H9 (cell line): ENCODE measurements at regions not wholly inside any gene's neighbourhood (a gene's known extent, or its start where the extent isn't known, plus 50 kb on each side); places are given as distances from the start of the nearest gene placed in this dataset.
A peak's percentile ranks its signal among the peaks of the same experiment; 100 is the strongest.

ENCODE experiments used
- DNase-seq: peaks from one replicate; pipeline ENCODE4 v3.0.0-alpha.2; 2017
- H2AFZ ChIP-seq: one replicate; pipeline ENCODE4 v1.6.1; 2013; ENCODE audit warnings: mild to moderate bottlenecking, low read length, control low read depth, moderate library complexity
- H2AK5ac ChIP-seq: 2 replicates; pipeline ENCODE4 v1.6.1; 2013; ENCODE audit warnings: low read length, control low read depth, mixed read lengths; ENCODE audit not compliant: insufficient read length
- H2BK120ac ChIP-seq: one replicate; pipeline ENCODE4 v1.6.1; 2013; ENCODE audit warnings: low read depth, mild to moderate bottlenecking, low read length, control low read depth, inconsistent platforms; ENCODE audit not compliant: poor library complexity, severe bottlenecking
- H2BK12ac ChIP-seq: 2 replicates; pipeline ENCODE4 v1.6.1; 2013; ENCODE audit warnings: low read length, control low read depth, mixed read lengths, low read depth; ENCODE audit not compliant: insufficient read length
- H2BK15ac ChIP-seq: 2 replicates; pipeline ENCODE4 v1.6.1; 2013; ENCODE audit warnings: low read depth, low read length, control low read depth
- H2BK20ac ChIP-seq: one replicate; pipeline ENCODE4 v1.6.1; 2013; ENCODE audit warnings: low read depth, mild to moderate bottlenecking, low read length, control low read depth, inconsistent platforms; ENCODE audit not compliant: poor library complexity, severe bottlenecking
- H2BK5ac ChIP-seq: 2 replicates; pipeline ENCODE4 v1.6.1; 2013; ENCODE audit warnings: low read length, control low read depth, mixed read lengths; ENCODE audit not compliant: insufficient read length
- H3K14ac ChIP-seq: 2 replicates; pipeline ENCODE4 v1.6.1; 2013; ENCODE audit warnings: low read length, control low read depth; ENCODE audit not compliant: insufficient read depth
- H3K18ac ChIP-seq: 2 replicates; pipeline ENCODE4 v1.6.1; 2013; ENCODE audit warnings: low read depth, mild to moderate bottlenecking, mixed read lengths, low read length, control low read depth; ENCODE audit not compliant: insufficient read length
- H3K23ac ChIP-seq: 2 replicates; pipeline ENCODE4 v1.6.1; 2013; ENCODE audit warnings: low read length, control low read depth, mixed read lengths, low read depth; ENCODE audit not compliant: insufficient read length
- H3K23me2 ChIP-seq: 2 replicates; pipeline ENCODE4 v1.6.1; 2013; ENCODE audit warnings: low read depth, mild to moderate bottlenecking, mixed read lengths, low read length, control low read depth; ENCODE audit not compliant: insufficient read length, poor library complexity, severe bottlenecking
- H3K27ac ChIP-seq: 2 replicates; pipeline ENCODE4 v1.5.1; 2013; ENCODE audit warnings: low read length, control low read depth, mixed read lengths, low read depth; ENCODE audit not compliant: insufficient read length
- H3K27me3 ChIP-seq: 2 replicates; pipeline ENCODE4 v1.6.1; 2013; ENCODE audit warnings: low read length, control low read depth, inconsistent platforms; ENCODE audit not compliant: insufficient read depth
- H3K4ac ChIP-seq: 2 replicates; pipeline ENCODE4 v1.6.1; 2013; ENCODE audit warnings: low read depth, mild to moderate bottlenecking, control low read depth, inconsistent platforms, low read length, moderate library complexity
- H3K4me1 ChIP-seq: 2 replicates; pipeline ENCODE4 v1.6.1; 2013; ENCODE audit warnings: low read length, control low read depth, inconsistent platforms; ENCODE audit not compliant: insufficient read depth
- H3K4me2 ChIP-seq: 2 replicates; pipeline ENCODE4 v1.6.1; 2013; ENCODE audit warnings: low read length, control low read depth, mixed read lengths; ENCODE audit not compliant: insufficient read length, insufficient read depth
- H3K56ac ChIP-seq: 2 replicates; pipeline ENCODE4 v1.6.1; 2013; ENCODE audit warnings: low read depth, mild to moderate bottlenecking, mixed read lengths, low read length, control low read depth; ENCODE audit not compliant: insufficient read length
- H3K79me1 ChIP-seq: 2 replicates; pipeline ENCODE4 v1.6.1; 2013; ENCODE audit warnings: low read depth, mild to moderate bottlenecking, moderate library complexity, low read length, control low read depth, inconsistent platforms; ENCODE audit not compliant: insufficient read depth, poor library complexity, severe bottlenecking
- H3K79me2 ChIP-seq: 2 replicates; pipeline ENCODE4 v1.6.1; 2013; ENCODE audit warnings: low read length, control low read depth, inconsistent platforms; ENCODE audit not compliant: insufficient read depth
- H3K9ac ChIP-seq: 2 replicates; pipeline ENCODE4 v1.6.1; 2013; ENCODE audit warnings: low read length, control low read depth, mixed read lengths; ENCODE audit not compliant: insufficient read length; ENCODE audit errors: extremely low read depth
- H3K9me3 ChIP-seq: one replicate; pipeline ENCODE4 v1.6.1; 2013; ENCODE audit warnings: low read depth, low read length, inconsistent platforms; ENCODE audit not compliant: control insufficient read depth
- H3T11ph ChIP-seq: one replicate; pipeline ENCODE4 v1.6.1; 2013; ENCODE audit warnings: mild to moderate bottlenecking, low read length, control low read depth, inconsistent platforms
- H4K20me1 ChIP-seq: one replicate; pipeline ENCODE4 v1.6.1; 2013; ENCODE audit not compliant: control insufficient read depth, insufficient read length, insufficient read depth
- H4K5ac ChIP-seq: 2 replicates; pipeline ENCODE4 v1.6.1; 2013; ENCODE audit warnings: low read depth, mild to moderate bottlenecking, mixed read lengths, low read length, control low read depth; ENCODE audit not compliant: insufficient read length
- H4K8ac ChIP-seq: replicated peaks from 2 replicates; pipeline ENCODE4 v1.6.1; 2013; ENCODE audit warnings: low read length, control low read depth, mixed read lengths, low read depth; ENCODE audit not compliant: insufficient read length
- H4K91ac ChIP-seq: 2 replicates; pipeline ENCODE4 v1.6.1; 2013; ENCODE audit warnings: low read depth, mild to moderate bottlenecking, moderate library complexity, mixed read lengths, low read length, control low read depth; ENCODE audit not compliant: insufficient read length
- H3K27ac Mint-ChIP-seq, 3 experiments: 2 replicates in 2 of 3; 3 replicates in 1 of 3; pipeline ENCODE4 v1.8.0; 2020 to 2021; ENCODE audit warnings: mixed read lengths in 3 of 3, mild to moderate bottlenecking in 1 of 3, moderate library complexity in 1 of 3
- H3K27me3 Mint-ChIP-seq: 2 replicates; pipeline ENCODE4 v1.8.0; 2021; ENCODE audit warnings: low read depth, mild to moderate bottlenecking, moderate library complexity, mixed read lengths
- H3K36me3 Mint-ChIP-seq, 3 experiments: 2 replicates in 2 of 3; 3 replicates in 1 of 3; pipeline ENCODE4 v1.8.0; 2020 to 2021; ENCODE audit warnings: low read depth in 3 of 3, mixed read lengths in 3 of 3; ENCODE audit not compliant: insufficient read depth in 1 of 3
- H3K4me1 Mint-ChIP-seq, 2 experiments: 2 replicates each; pipeline ENCODE4 v1.8.0; 2020; ENCODE audit warnings: mixed read lengths in 2 of 2
- H3K4me3 Mint-ChIP-seq, 2 experiments: 2 replicates in 1 of 2; 3 replicates in 1 of 2; pipeline ENCODE4 v1.8.0; 2020 to 2021; ENCODE audit warnings: mild to moderate bottlenecking in 2 of 2, mixed read lengths in 2 of 2, moderate library complexity in 1 of 2
- H3K9me3 Mint-ChIP-seq, 2 experiments: 2 replicates in 1 of 2; 3 replicates in 1 of 2; pipeline ENCODE4 v1.8.0; 2020; ENCODE audit warnings: mild to moderate bottlenecking in 2 of 2, mixed read lengths in 2 of 2, moderate library complexity in 1 of 2
- WGBS: extraction: QIAGEN DNeasy Blood & Tissue Kit; methylation state at CpG from one replicate; pipeline ENCODE4 v1.1.7; 2013; ENCODE audit warnings: missing lambda C conversion rate, low lambda C conversion rate, mixed read lengths; ENCODE audit not compliant: insufficient read length; ENCODE audit errors: extremely low coverage; 5-methylcytosine and 5-hydroxymethylcytosine counted together
- TF ChIP-seq, protein P1 (sequence below): fragments of 200-600 bp; sonication (generic); conservative IDR thresholded peaks from 3 replicates; pipeline ENCODE4 v1.8.0; 2021; ENCODE audit warnings: antibody characterized with exemption, mild to moderate bottlenecking

DNA sequence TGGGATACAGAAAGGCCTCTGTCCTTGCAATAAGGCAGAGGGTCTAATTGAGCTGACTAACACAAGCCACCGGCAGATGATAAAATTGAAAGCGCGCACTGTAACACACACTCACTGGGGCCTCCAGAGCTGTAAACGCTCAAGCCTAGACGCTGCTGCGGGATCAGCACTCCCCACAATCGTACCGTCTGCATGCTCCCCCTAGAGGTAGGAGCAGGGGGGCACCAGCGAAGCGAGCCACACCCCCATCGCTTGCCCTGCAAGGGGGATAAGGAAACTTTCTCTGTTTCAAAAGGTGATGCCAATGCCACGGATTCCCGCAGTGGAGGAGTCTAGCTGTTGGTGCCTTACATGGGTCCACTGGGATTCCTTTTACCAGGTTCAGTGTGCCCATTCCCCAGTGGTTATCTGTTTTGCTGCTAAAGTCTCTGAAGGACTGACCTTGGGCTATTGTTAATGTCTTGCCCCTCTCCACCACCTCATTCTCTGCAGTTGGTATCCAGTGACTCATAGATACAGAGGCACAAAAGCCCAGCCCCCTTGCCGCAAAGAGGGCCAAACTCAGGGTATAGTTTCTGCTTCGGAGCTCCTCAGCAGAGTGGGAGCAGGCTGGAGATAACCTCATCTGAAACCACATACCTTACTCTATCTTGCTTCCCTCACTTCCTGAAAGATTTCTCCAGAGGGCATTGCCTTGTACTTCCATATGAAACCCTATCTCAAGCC, 139.3 kb upstream of the KBTBD8 start:
- Histone ChIP-seq H3K18ac (no peak overlapping the region), H3K4me2 (no peak overlapping the region), H3K9me3 (no peaks in the 10 kb centered on the region), H2AFZ (peak overlapping the region; percentile 43), H3K4me1 (no peaks in the 10 kb centered on the region; the same call in 1 of the 2 replicates), H3K27ac (no peak overlapping the region), H3T11ph (no peak overlapping the region), H3K23ac (no peak overlapping the region), H4K5ac (no peak overlapping the region), H4K8ac (no peak overlapping the region), H4K20me1 (no peaks in the 10 kb centered on the region), H2BK20ac (no peak overlapping the region), H2BK120ac (no peak overlapping the region), H2BK5ac (no peak overlapping the region), H3K4ac (no peak overlapping the region), H3K14ac (no peak overlapping the region), H3K23me2 (no peaks in the 10 kb centered on the region), H3K56ac (no peak overlapping the region), H2AK5ac (no peak overlapping the region), H3K79me1 (no peaks in the 10 kb centered on the region), H3K79me2 (no peaks in the 10 kb centered on the region), H2BK15ac (no peak overlapping the region), H3K9ac (no peak overlapping the region), H2BK12ac (no peak overlapping the region), H3K27me3 (no peaks in the 10 kb centered on the region), H4K91ac (no peak overlapping the region)
- H3K9me3 Mint-ChIP-seq, result peaks cover 0 to 3% of the 10 kb centered on the region in 2 experiments; a peak in 2 of 5 replicates
- H3K36me3 Mint-ChIP-seq, result no peaks in the 10 kb centered on the region; a peak in 1 of 7 replicates
- H3K4me3 Mint-ChIP-seq, result no peak overlapping the region; a peak in 1 of 5 replicates
- peaks cover 7% of the 10 kb centered on the region for H3K27me3 Mint-ChIP-seq
- H3K4me1 Mint-ChIP-seq, result peaks cover 24 to 27% of the 10 kb centered on the region in 2 experiments
- TF ChIP-seq, protein P1, sequence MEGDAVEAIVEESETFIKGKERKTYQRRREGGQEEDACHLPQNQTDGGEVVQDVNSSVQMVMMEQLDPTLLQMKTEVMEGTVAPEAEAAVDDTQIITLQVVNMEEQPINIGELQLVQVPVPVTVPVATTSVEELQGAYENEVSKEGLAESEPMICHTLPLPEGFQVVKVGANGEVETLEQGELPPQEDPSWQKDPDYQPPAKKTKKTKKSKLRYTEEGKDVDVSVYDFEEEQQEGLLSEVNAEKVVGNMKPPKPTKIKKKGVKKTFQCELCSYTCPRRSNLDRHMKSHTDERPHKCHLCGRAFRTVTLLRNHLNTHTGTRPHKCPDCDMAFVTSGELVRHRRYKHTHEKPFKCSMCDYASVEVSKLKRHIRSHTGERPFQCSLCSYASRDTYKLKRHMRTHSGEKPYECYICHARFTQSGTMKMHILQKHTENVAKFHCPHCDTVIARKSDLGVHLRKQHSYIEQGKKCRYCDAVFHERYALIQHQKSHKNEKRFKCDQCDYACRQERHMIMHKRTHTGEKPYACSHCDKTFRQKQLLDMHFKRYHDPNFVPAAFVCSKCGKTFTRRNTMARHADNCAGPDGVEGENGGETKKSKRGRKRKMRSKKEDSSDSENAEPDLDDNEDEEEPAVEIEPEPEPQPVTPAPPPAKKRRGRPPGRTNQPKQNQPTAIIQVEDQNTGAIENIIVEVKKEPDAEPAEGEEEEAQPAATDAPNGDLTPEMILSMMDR, result peak; percentile 87
- WGBS, result no CpG with 5 or more reads among the region's 15 CpGs
- peak; percentile 86 for DNase-seq
- H3K27ac Mint-ChIP-seq, result no peak overlapping the region
